ENCODE measurements at regions not wholly inside any gene's neighbourhood (a gene's known extent, or its start where the extent isn't known, plus 50 kb on each side); places are given as distances from the start of the nearest gene placed in this dataset.
"Not testable (repeated sequence)": the region's sequence is repeated elsewhere in the genome, so short reads cannot be mapped to it uniquely, and the experiment has no call there.

- not testable (repeated sequence) for TF ChIP-seq EZH2 (IDR thresholded peaks at IDR 0.05; ENCODE audit: insufficient read depth, poor library complexity, severe bottlenecking); EZH2phosphoT487 (IDR thresholded peaks at IDR 0.05; ENCODE audit: insufficient read depth, low read depth)
These were observed 55.6 kb downstream of the PPIAL4A start for GRCh38 chr1:120945122-120945521.
